Inflammatory macrophage treated with lipopolysaccharide for 1 hour (primary cell): ENCODE measurements at regions not wholly inside any gene's neighbourhood (a gene's known extent, or its start where the extent isn't known, plus 50 kb on each side); places are given as distances from the start of the nearest gene placed in this dataset.
A peak's percentile ranks its signal among the peaks of the same experiment; 100 is the strongest.

Source experiments
- DNase-seq, 2 donors: peaks; one replicate each; pipeline ENCODE4 v3.0.0-alpha.2; 2020 to 2022

GRCh38 chr6:43915208-43915869, 145.3 kb downstream of the VEGFA start:
- no peak for DNase-seq

- DNase-seq, result no peak
These were observed 144.5 kb downstream of the VEGFA start for GRCh38 chr6:43914272-43915147.

GRCh38 chr6:43913375-43914271, 143.6 kb downstream of the VEGFA start:
- DNase-seq, result peak in 1 of 2 donors; percentile 59

- DNase-seq, result no peak
These were observed 142.8 kb downstream of the VEGFA start for GRCh38 chr6:43912598-43913371.

- no peak for DNase-seq
These were observed 142.1 kb downstream of the VEGFA start for GRCh38 chr6:43912116-43912577.

- DNase-seq, result no peak
These were observed 141.5 kb downstream of the VEGFA start for GRCh38 chr6:43911354-43912115.

GRCh38 chr6:43910638-43911353, 140.8 kb downstream of the VEGFA start:
- DNase-seq, result no peak

GRCh38 chr6:43910149-43910637, 140.2 kb downstream of the VEGFA start:
- no peak for DNase-seq

GRCh38 chr6:43909474-43910148, 139.6 kb downstream of the VEGFA start:
- no peak for DNase-seq

GRCh38 chr6:43907789-43908472, 137.9 kb downstream of the VEGFA start:
- DNase-seq, result no peak

GRCh38 chr6:43907312-43907711, 137.3 kb downstream of the VEGFA start:
- DNase-seq, result no peak

- DNase-seq, result no peak
These were observed 134.5 kb downstream of the VEGFA start for GRCh38 chr6:43904311-43905123.

GRCh38 chr6:43903739-43904290, 133.8 kb downstream of the VEGFA start:
- no peak for DNase-seq

GRCh38 chr6:43901733-43902230, 131.8 kb downstream of the VEGFA start:
- no peak for DNase-seq

GRCh38 chr6:43900916-43901732, 131.1 kb downstream of the VEGFA start:
- no peak for DNase-seq

GRCh38 chr6:43900560-43900915, 130.5 kb downstream of the VEGFA start:
- DNase-seq, result no peak

GRCh38 chr6:43899830-43900229, 129.8 kb downstream of the VEGFA start:
- DNase-seq, result no peak
